ENCODE measurements at regions not wholly inside any gene's neighbourhood (a gene's known extent, or its start where the extent isn't known, plus 50 kb on each side); places are given as distances from the start of the nearest gene placed in this dataset.

DNA sequence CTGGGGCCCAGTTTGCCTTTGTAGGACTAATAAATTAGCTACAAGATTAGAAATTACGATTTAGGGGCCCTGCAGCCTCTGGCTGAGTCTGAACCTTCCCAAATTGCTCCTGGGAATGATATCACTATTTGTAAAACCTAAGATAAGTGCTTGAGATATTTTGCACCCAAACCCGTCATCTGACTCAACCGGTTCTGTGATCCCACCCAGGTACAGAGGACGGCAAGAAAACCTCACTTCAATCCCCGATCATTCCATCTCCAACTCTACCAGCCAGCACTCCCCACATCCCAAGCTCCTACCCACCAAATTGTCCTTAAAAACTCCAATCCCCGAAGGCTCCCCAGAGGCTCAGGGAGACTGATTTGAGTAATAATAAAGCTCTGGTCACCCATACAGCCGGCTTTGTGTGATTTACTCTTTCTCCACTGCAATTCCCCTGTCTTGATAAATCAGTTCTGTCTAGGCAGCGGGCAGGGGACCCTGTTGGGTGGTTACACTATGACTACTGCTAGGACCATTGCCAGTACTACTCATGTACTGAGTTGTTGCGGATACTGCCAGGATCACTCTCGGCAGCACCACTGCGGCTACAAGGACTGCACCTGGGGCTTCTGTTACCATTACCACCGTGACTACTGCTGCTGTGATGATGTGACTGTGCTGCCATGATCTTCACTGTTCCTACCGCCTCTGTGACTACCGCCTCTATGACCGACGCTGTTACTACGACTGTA lies 73.1 kb downstream of the IRF8 start:
- no peak for DNase-seq

DNA sequence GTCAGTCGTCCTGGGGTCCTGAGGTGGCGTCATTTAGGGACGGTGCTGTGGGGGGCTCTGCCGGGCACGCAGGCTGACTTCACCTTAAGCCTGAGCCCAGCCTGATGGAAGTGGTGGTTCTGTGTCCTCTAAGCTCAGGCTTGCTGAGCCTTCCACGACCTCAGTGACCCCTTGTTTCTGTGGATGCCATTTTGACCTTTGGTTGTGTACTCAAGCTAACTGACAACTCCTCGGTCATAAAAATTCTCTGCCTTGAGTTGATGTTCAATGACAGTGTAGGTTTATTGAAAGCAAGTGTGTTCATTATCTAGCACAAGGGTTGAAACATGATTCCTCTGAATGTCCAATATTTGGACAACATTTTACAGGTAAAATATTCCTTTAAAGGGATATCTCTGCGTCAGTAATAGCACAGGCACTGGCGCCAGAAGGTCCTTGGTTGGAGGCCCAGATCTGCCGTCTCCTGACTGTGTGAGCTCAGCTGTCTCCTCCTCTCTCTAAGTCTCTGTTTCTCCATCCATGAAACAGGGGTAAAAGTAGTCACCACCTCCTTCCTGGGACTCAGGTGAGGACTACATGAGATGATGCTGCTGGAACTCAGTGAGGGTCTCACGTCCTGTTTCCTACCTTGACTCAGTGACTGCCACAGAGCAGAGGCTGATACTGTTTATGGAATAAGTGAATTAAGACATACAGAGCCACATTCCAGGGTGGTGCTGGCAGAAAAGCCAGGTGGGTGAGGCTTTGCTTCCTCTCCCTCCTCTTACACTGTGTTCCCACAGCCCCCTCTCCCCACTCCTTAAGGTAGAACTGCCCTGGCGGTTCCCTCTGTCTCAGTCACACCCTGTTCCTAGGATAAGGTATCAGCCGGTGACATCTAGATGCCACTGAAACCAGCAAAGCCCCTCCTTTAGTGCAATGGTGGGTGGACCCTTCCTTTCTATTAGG lies 75.7 kb downstream of the IRF8 start:
- DNase-seq: no peak

DNA sequence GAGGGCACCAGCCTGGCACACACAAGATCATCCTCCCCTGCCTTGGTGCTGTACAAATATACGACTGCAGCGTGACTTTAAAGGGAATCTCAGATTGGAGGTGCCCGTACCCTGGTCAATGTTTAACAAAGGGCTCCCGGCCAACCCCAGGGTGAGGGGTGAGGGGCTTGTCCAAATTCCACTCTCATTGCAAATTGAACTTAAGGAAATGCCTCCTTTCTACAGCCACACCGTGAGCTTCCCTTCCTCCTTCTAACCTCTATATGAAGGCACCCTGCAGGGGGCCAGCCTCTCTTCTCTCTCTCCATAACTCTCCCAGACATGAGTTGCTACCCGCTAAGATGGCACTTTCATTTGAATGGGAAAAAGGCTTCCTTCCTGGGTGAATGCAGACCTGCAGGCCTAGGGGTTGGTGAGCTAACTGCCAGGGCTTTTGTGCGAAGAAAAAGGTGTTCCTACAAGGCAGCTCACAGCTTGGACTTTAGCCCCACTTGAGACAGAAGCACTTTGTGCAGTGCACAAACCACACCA lies 76.6 kb downstream of the IRF8 start:
- no peak for DNase-seq

- no peak for DNase-seq
Observed at GRCh38 chr16:85978291-85978775, 79.4 kb downstream of the IRF8 start.

GRCh38 chr16:85978976-85979375 lies 80.0 kb downstream of the IRF8 start:
- no peak for DNase-seq

- no peak for DNase-seq
Observed at GRCh38 chr16:85979605-85980004, 80.6 kb downstream of the IRF8 start.

DNA sequence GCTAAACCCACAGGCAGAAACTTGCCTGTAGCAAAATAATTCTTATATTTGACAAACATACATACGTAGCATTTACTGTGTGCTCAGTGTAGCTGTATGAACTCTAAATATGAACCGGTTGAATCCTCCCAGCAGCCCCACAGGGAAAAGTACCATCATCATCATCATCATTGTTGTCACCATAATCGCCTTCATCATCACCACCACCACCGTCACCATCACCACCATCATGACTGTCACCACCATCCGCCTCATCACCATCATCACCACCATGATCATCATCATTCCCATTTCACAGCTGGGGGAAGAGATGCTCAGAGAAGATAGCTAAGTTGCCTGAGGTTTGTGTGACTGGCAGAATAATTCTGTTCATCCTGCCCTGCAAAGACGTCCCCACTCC lies 81.7 kb downstream of the IRF8 start:
- DNase-seq: no peak

DNA sequence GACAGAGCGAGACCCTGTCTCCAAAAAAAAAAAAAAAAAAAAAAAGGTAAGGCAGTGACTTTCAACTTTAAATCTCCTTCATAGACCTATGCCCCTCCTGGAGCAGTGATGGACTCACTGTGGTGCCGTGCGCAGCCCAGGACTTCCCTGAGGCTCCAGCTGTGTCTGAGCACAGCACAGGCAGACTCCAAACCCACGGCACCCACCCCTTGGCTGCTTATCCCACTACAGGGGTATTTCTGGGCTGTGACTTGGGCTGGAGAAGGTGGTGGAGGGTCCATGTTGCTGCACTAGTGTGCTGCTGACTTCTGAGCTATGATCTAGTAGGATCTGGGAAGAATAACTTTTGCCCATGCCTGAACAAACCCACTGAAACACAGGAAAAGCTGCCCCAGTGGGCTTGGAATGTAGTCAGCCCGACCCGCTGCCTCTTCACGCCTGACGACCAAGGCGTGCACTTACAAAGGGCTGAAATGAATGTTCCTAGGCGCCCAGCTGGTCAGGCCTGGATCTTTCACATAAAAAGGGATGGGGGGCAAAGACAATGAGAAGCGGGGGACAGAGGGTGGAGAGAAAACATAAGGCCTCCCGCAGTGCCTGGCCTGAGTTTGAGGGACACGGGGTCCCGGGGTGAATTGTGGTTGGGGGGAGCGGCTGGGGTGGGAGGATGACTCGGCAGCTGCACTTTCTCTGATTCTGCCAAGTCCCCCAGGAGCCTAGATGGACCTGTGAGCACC lies 83.0 kb downstream of the IRF8 start:
- DNase-seq: no peak

DNA sequence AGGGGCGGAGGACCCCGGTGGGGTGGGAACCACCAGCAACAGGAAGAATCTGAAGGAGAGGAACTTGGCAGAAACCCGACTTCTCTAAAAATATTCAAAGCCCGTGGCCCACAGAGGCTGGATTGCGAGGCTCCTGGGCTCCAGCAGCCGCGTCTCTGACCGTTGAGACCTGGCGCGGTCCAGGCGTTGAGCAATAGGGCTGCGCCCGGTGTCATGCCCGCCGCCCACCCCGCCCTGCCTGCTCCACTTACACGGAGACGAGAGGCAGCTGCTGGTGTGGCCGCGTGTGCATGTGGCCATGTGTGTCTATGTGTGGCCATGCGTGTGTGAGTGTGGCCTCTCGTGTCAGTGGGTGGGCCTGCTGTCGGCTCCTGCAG lies 83.6 kb downstream of the IRF8 start:
- DNase-seq: no peak

DNA sequence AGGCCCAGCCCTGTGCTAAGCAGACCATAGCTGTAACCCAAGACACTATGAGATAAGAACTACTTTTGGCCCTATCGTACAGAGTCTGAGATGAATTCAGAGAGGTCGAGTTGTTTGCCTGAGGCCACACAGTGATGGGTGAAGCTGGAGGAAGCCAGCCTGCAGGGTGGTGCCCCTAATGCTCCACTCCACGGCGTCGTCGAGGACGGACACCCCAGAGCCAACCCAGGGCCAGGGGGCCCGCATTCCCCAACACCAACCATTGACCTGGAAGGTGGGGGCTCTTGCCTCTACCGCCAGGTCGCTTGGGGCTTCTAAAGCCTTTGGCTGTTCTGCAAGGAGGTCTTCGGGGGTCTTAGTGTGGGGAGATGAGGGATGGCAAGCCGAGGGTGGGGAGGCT lies 84.1 kb downstream of the IRF8 start:
- DNase-seq: no peak

DNA sequence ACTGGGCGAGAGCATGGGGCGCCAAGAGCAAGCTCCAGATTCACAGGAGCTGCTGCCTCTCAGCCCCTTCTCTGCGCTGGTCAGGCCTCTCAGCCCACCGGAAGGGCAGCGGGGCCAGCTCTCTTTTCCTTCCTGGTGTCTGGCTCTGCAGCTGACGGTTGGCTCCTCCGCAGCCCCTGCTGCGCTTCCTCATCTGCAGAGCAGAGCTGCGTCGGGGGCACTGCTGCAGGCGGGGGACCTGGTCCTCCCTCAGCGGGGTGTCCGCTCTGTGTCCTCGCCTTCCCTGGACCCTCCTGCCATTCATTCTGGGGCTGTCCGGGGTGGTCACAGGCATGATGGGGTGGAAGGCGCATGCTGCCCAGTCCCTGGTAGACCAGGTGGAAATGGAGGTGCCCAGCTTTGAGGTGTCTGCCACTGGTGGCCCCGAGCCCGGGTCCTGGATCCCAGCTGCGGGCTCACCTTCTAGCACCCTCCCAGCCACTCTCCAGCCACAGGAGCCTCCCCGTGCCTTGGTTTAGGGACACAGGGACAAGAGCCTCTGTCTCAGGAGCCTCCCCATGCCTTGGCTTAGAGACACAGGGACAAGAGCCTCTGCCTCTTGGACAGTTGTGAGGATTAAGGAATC lies 84.8 kb downstream of the IRF8 start:
- no peak for DNase-seq

DNA sequence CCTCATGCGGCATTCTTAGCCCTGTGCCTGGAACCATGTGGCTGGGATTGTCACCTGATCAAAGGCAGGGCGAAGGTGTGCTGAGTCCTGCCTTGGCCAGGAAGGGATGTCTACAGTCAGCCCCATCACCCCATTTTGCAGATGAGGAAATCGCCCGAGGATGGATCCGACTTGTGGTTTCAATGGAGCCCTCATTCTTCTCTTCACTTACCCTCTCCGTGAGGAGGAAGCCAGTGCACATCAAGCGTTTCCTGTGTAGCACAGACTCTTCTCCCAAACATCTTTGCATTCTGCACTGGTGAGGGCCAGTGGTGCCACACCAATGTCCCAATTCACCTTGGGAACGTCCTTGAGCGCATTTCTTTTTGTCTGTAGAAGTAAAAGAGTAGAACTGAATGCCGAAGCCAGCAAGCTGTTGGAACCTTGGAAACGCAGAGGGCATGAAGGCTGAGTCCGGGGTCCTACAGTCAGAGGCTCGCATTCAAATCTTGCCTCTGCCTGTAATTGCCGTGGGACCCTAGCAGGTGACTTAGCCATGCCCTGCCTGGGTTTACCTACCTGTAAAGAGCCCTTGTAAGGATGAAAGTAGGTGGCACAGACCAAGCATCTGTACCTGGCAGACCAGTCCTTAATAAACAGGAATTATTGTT lies 85.4 kb downstream of the IRF8 start:
- DNase-seq: no peak

DNA sequence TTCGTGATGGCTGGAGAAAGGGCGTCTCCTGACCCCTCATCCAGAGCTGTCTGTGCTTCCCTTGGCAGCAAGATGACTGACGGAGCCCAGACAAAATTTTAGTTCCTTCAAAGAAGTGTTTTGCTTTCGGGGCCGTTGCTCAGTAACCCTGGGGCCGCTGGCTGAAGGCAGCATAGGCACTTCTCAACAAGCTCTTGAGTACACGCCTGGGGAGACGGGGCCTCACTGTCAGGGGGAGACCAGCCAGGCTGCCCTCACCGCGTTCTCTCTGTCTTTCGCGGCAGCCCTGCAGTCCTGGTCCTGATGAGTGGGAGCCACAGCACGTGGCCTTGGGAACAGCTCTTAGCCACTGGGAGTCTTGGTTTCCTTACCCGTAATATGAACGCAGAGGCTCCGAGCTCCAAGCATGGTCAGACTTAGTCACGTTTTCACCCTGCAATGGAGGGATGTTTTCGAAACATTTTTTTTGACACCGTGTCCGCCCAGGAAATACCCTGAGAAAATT lies 86.0 kb downstream of the IRF8 start:
- DNase-seq: no peak

GRCh38 chr16:85986931-85987749 lies 88.2 kb downstream of the IRF8 start:
- peak; percentile 56 to 62 for DNase-seq

DNA sequence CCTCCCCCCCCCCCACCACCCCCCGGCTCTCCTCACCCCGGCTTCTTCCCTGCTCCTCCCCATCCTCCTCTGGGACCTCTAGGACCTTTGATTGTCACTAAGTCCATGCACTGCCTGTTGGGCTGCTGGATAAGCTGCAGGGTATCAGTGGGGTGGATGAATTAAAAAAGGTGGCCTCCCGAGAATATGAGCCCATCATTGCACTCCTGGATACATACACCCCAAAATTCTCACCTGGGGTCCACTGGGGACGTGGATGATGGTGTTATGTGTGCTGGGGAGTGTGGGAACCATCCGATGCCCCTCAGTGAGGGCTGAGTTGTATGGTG lies 88.8 kb downstream of the IRF8 start:
- no peak for DNase-seq

DNA sequence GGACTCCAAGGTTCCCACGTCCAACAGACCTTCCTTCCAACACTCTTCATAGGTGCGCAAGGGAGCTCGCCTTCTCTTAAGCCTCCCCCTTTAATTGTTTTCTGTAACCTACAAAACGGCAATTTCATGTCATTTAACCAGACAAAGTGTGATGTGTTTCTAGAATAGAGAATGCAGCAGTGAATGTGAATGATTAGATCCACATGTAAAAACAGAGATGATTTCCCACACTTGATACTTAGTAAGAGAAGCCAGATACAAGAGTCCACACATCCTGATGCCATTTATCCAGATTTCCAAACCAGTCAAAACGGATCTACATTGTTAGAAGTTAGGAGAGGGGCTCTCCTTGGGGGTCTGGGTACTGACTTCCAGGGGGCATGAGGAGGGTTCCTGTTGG lies 89.3 kb downstream of the IRF8 start:
- no peak for DNase-seq

- peak; percentile 44 to 52 for DNase-seq
Observed at GRCh38 chr16:85988723-85989313, 89.9 kb downstream of the IRF8 start.

GRCh38 chr16:85989376-85989775 lies 90.4 kb downstream of the IRF8 start:
- no peak for DNase-seq

DNA sequence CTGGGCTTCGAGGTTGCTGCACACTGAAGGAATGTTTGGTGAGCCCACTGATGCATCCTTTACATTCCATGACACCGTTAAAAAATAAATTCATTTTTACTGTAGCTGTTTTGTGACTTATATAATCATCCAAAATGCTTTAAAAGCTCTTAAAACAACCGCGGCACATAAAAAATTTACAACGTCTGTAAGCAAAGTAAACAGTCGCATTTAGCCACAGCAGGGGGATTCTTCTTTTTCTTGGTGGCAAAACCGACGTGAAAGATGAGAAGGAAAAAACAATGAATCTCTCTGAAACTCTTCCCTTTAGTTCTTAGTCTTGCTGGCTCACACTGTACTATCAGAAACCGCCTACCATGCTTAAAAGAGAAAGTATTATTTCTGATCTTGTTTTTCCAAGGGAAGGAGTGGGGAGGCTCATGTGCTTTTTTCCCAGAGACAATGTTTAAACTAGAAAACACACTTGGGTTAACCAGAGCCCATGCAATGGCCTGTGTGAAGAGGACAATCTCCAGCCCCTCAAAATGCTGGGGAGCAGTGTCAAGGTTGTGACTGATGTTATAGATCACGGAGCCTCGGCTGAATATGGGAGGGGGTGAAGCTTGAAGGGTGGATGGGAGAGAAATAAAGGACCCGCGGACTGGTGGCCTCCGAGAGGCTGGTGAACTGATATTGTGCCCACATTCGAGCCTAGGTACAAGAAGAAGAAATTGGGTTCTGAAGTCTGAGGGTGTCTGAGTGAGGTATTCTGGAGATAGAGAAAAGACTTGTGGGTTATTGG lies 91.1 kb downstream of the IRF8 start:
- no peak for DNase-seq

- DNase-seq: no peak
Observed at GRCh38 chr16:85990861-85991301, 91.9 kb downstream of the IRF8 start.
